T follicular helper cell (primary cell): ENCODE measurements at regions not wholly inside any gene's neighbourhood (a gene's known extent, or its start where the extent isn't known, plus 50 kb on each side); places are given as distances from the start of the nearest gene placed in this dataset.
"Not testable (repeated sequence)": the region's sequence is repeated elsewhere in the genome, so short reads cannot be mapped to it uniquely, and the experiment has no call there.

ENCODE experiments used
- DNase-seq: peaks from one replicate; pipeline ENCODE4 v3.0.0-alpha.2; 2020; ENCODE audit warnings: low read depth

- no peak for DNase-seq
These were observed 155.9 kb downstream of the SEC23IP start for GRCh38 chr10:120048391-120048790.

GRCh38 chr10:120051671-120052070 lies 159.1 kb downstream of the SEC23IP start:
- no peak for DNase-seq

- DNase-seq, result no peak
These were observed 160.6 kb downstream of the SEC23IP start for GRCh38 chr10:120052964-120053702.

- not testable (repeated sequence) for DNase-seq
These were observed 167.3 kb downstream of the SEC23IP start for GRCh38 chr10:120059790-120060189.

- no peak for DNase-seq
These were observed 174.9 kb downstream of the SEC23IP start for GRCh38 chr10:120067427-120067826.

- DNase-seq, result no peak
These were observed 177.2 kb downstream of the SEC23IP start for GRCh38 chr10:120069700-120070099.

GRCh38 chr10:120075349-120075748 lies 182.8 kb downstream of the SEC23IP start:
- DNase-seq, result no peak

GRCh38 chr10:120076996-120077706 lies 184.6 kb downstream of the SEC23IP start:
- DNase-seq, result no peak

- DNase-seq, result no peak
These were observed 185.4 kb downstream of the SEC23IP start for GRCh38 chr10:120077707-120078492.

GRCh38 chr10:120085096-120085796 lies 192.7 kb downstream of the SEC23IP start:
- no peak for DNase-seq

- no peak for DNase-seq
These were observed 193.5 kb downstream of the SEC23IP start for GRCh38 chr10:120086066-120086465.

GRCh38 chr10:120087109-120087508 lies 194.6 kb downstream of the SEC23IP start:
- DNase-seq, result no peak

- no peak for DNase-seq
These were observed 203.3 kb downstream of the SEC23IP start for GRCh38 chr10:120095875-120096274.

GRCh38 chr10:120097766-120098165 lies 205.2 kb downstream of the SEC23IP start:
- DNase-seq, result no peak

GRCh38 chr10:120098232-120098930 lies 205.9 kb downstream of the SEC23IP start:
- no peak for DNase-seq

GRCh38 chr10:120103738-120104560 lies 211.4 kb downstream of the SEC23IP start:
- no peak for DNase-seq

- no peak for DNase-seq
These were observed 212.5 kb downstream of the SEC23IP start for GRCh38 chr10:120105001-120105400.

GRCh38 chr10:120105492-120105891 lies 213.0 kb downstream of the SEC23IP start:
- DNase-seq, result no peak

- DNase-seq, result no peak
These were observed 216.4 kb downstream of the SEC23IP start for GRCh38 chr10:120108916-120109315.

- not testable (repeated sequence) for DNase-seq
These were observed 217.2 kb downstream of the SEC23IP start for GRCh38 chr10:120109725-120110124.
